Esophagus squamous epithelium (tissue), 5 donors: ENCODE measurements at regions not wholly inside any gene's neighbourhood (a gene's known extent, or its start where the extent isn't known, plus 50 kb on each side); places are given as distances from the start of the nearest gene placed in this dataset.

ENCODE experiments used
- DNase-seq: peaks from one replicate; lab custom pipeline; 2025; lab: John Stamatoyannopoulos, UW
- H3K27ac ChIP-seq, 4 donors: fragments of 200-600 bp; sonication (generic); one replicate each; pipeline ENCODE4 v1.5.1; 2016 to 2019; ENCODE audit warnings: mild to moderate bottlenecking in 1 of 4
- H3K27me3 ChIP-seq, 4 donors: fragments of 200-600 bp; sonication (generic); 1 replicate in 3 of 4; 2 replicates in 1 of 4; pipeline versions ENCODE4 v1.5.1 to v1.6.0; 2017 to 2021; ENCODE audit warnings: antibody characterized with exemption in 1 of 4
- H3K36me3 ChIP-seq, 3 donors: fragments of 200-600 bp; sonication (generic); one replicate each; pipeline ENCODE4 v1.5.1; 2016 to 2019
- H3K4me1 ChIP-seq, 3 donors: fragments of 200-600 bp; sonication (generic); one replicate each; pipeline ENCODE4 v1.5.1; 2017 to 2019
- H3K4me3 ChIP-seq, 4 donors: fragments of 200-600 bp; sonication (generic); 1 replicate in 3 of 4; 2 replicates in 1 of 4; pipeline ENCODE4 v1.5.1; 2016 to 2019; ENCODE audit warnings: mild to moderate bottlenecking in 2 of 4, moderate library complexity in 1 of 4
- H3K9me3 ChIP-seq, 3 donors: fragments of 200-600 bp; sonication (generic); one replicate each; pipeline ENCODE4 v1.5.1; 2016 to 2019
- CTCF ChIP-seq, 6 experiments: fragments of 450-650 bp in 4 of 6; fragments of 200-600 bp in 2 of 6; sonication (generic) in 2 of 6; IDR thresholded peaks; one replicate each; pipeline ENCODE4 v1.5.1; 2016 to 2019; ENCODE audit warnings: antibody characterized with exemption in 6 of 6, mild to moderate bottlenecking in 4 of 6, moderate library complexity in 4 of 6
- POLR2A ChIP-seq, 4 donors: fragments of 450-650 bp; IDR thresholded peaks; one replicate each; pipeline ENCODE4 v1.6.1; 2017; ENCODE audit warnings: antibody characterized with exemption in 4 of 4, mild to moderate bottlenecking in 4 of 4, moderate library complexity in 3 of 4
- WGBS, 2 donors: methylation state at CpG; one replicate each; pipeline ENCODE4 v1.1.5; 2018; 5-methylcytosine and 5-hydroxymethylcytosine counted together
- intact Hi-C: fragments of 100-400 bp; cut with DNase I; formaldehyde crosslinking; loops from one replicate; pipeline ENCODE4 v1.15.0; 2022
- donor health status: DM: yes; HTN: yes; CAD: no.

GRCh38 chr12:87679251-87679650 is 349.9 kb downstream of the C12orf50 start:
- intact Hi-C loops, result no loop called here

DNA sequence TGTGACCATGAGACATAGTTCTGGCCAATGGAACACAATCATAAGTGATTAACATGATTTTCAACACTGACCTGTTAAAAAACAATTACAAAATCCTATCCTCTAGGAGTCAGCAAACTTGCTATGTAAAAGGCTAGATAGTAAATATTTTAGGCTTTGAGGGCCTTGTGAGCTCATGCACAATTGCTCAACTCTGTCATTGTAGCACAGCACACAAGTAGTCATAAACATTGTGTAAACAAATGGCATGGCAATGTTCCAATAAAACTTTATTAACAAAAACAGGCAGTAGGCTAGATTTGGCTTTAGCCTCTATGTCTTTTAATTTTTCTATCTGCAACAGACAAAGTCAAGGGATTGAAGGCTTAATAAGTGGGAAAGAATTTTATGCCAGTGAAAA is 350.7 kb downstream of the C12orf50 start:
- Histone ChIP-seq H3K27ac (no peak overlapping the region), H3K4me1 (no peaks in the 10 kb centered on the region), H3K9me3 (no peaks in the 10 kb centered on the region), H3K27me3 (no peaks in the 10 kb centered on the region), H3K4me3 (no peak overlapping the region), H3K36me3 (no peaks in the 10 kb centered on the region)
- DNase-seq, result no peak
- intact Hi-C loops, result no loop called here
- TF ChIP-seq CTCF (IDR thresholded peaks at IDR 0.05), result no peak
- TF ChIP-seq POLR2A (IDR thresholded peaks at IDR 0.05), result no peak

More at GRCh38 chr12:87679251-87679650, 349.9 kb downstream of the C12orf50 start:
- no peak overlapping the region for H3K27ac ChIP-seq
- TF ChIP-seq POLR2A (IDR thresholded peaks at IDR 0.05), result no peak
- no peaks in the 10 kb centered on the region for H3K9me3 ChIP-seq
- no peaks in the 10 kb centered on the region for H3K36me3 ChIP-seq
- 61 to 66% methylated on average over 2 of the region's 2 CpGs for WGBS, 2 donors
- no peak overlapping the region for H3K4me3 ChIP-seq
- no peaks in the 10 kb centered on the region for H3K27me3 ChIP-seq
- DNase-seq, result no peak
- no peaks in the 10 kb centered on the region for H3K4me1 ChIP-seq

DNA sequence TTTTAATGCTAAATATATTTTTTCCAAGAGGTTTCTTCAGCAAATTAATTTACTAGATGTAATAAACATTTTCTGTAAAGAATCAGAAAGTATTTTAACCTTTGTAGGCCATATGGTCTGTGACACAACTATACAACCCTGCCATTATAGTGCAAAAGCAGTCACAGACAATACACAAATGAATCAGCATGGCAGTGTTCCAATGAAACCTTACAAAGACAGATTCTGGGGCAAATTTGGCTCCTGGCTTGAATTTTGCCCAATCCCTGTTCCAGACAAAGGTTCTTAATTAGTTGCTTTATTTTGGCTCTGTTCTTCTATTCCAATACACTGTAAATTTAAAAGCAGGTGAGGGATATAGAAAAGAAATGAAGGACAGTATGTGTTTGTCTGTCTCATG is 352.5 kb downstream of the C12orf50 start:
- H3K36me3 ChIP-seq, result no peaks in the 10 kb centered on the region
- intact Hi-C loops, result no loop called here
- TF ChIP-seq POLR2A (IDR thresholded peaks at IDR 0.05), result no peak
- no peak for TF ChIP-seq CTCF (IDR thresholded peaks at IDR 0.05)
- H3K4me3 ChIP-seq, result no peak overlapping the region
- no peak for DNase-seq
- H3K27me3 ChIP-seq, result no peaks in the 10 kb centered on the region
- no peaks in the 10 kb centered on the region for H3K4me1 ChIP-seq
- H3K9me3 ChIP-seq, result no peaks in the 10 kb centered on the region
- no peak overlapping the region for H3K27ac ChIP-seq

- intact Hi-C loops, result no loop called here
- Histone ChIP-seq H3K4me1 (no peaks in the 10 kb centered on the region), H3K9me3 (no peaks in the 10 kb centered on the region), H3K27ac (no peak overlapping the region), H3K4me3 (no peak overlapping the region), H3K36me3 (no peaks in the 10 kb centered on the region), H3K27me3 (no peaks in the 10 kb centered on the region)
- DNase-seq, result no peak
- 87 to 91% methylated on average over 4 of the region's 4 CpGs for WGBS, 2 donors
- TF ChIP-seq POLR2A (IDR thresholded peaks at IDR 0.05), result no peak
- no peak for TF ChIP-seq CTCF (IDR thresholded peaks at IDR 0.05)
Observed at GRCh38 chr12:87671757-87672156, 357.4 kb downstream of the C12orf50 start.

GRCh38 chr12:87670448-87670847 is 358.8 kb downstream of the C12orf50 start:
- H3K36me3 ChIP-seq, result no peaks in the 10 kb centered on the region
- DNase-seq, result no peak
- intact Hi-C loops, result no loop called here
- no peaks in the 10 kb centered on the region for H3K9me3 ChIP-seq
- whole genome bisulfite sequencing, 2 donors, result 93 to 94% methylated on average over 7 of the region's 7 CpGs
- H3K27ac ChIP-seq, result no peak overlapping the region
- no peak for TF ChIP-seq CTCF (IDR thresholded peaks at IDR 0.05)
- no peak for TF ChIP-seq POLR2A (IDR thresholded peaks at IDR 0.05)
- H3K4me1 ChIP-seq, result no peaks in the 10 kb centered on the region
- H3K27me3 ChIP-seq, result no peaks in the 10 kb centered on the region
- no peak overlapping the region for H3K4me3 ChIP-seq

GRCh38 chr12:87667378-87667777 is 361.8 kb downstream of the C12orf50 start:
- 25 to 32% methylated on average over 2 of the region's 2 CpGs for WGBS, 2 donors
- no peaks in the 10 kb centered on the region for H3K9me3 ChIP-seq
- no peak overlapping the region for H3K27ac ChIP-seq
- DNase-seq, result no peak
- no peaks in the 10 kb centered on the region for H3K36me3 ChIP-seq
- H3K4me3 ChIP-seq, result no peak overlapping the region
- no peaks in the 10 kb centered on the region for H3K27me3 ChIP-seq
- intact Hi-C loops, result no loop called here
- TF ChIP-seq CTCF (IDR thresholded peaks at IDR 0.05), result peak in 5 of 6 experiments; percentile 21 to 52 (median 29)
- TF ChIP-seq POLR2A (IDR thresholded peaks at IDR 0.05), result no peak
- no peaks in the 10 kb centered on the region for H3K4me1 ChIP-seq
